Cardiac muscle cell (in vitro differentiated cells and primary cell): ENCODE measurements at regions not wholly inside any gene's neighbourhood (a gene's known extent, or its start where the extent isn't known, plus 50 kb on each side); places are given as distances from the start of the nearest gene placed in this dataset.

ENCODE experiments used
- DNase-seq, 2 donors: peaks; one replicate each; pipeline versions ENCODE4 v3.0.0 to v3.0.0-alpha.2; 2010 to 2017; ENCODE audit warnings: low read depth in 1 of 2, low spot score in 1 of 2
- H3K27ac ChIP-seq: fragments of 200-600 bp; sonication (generic); 2 replicates; pipeline ENCODE4 v1.5.1; 2016
- H3K27me3 ChIP-seq: fragments of 200-600 bp; sonication (generic); 2 replicates; pipeline ENCODE4 v1.6.0; 2016; ENCODE audit warnings: control low read depth
- H3K36me3 ChIP-seq: fragments of 200-600 bp; sonication (generic); 2 replicates; pipeline ENCODE4 v1.5.1; 2016; ENCODE audit warnings: control low read depth
- H3K4me1 ChIP-seq: fragments of 200-600 bp; sonication (generic); 2 replicates; pipeline ENCODE4 v1.8.1; 2017; ENCODE audit warnings: low read depth, mild to moderate bottlenecking, mixed run types
- H3K4me3 ChIP-seq: fragments of 200-600 bp; sonication (generic); 2 replicates; pipeline ENCODE4 v1.5.1; 2016; ENCODE audit warnings: mild to moderate bottlenecking
- H3K9me3 ChIP-seq: fragments of 200-600 bp; sonication (generic); 2 replicates; pipeline ENCODE4 v1.5.1; 2017; ENCODE audit warnings: low read depth, mild to moderate bottlenecking, control low read depth
- TF ChIP-seq, protein P1 (sequence below): IDR thresholded peaks from 2 replicates; pipeline ENCODE4 v1.5.1; 2012; ENCODE audit warnings: low read depth, mild to moderate bottlenecking, low read length

GRCh38 chr1:55478742-55479141 lies 263.6 kb upstream of the USP24 start:
- DNase-seq = peak; percentile 8 to 56
- TF ChIP-seq, protein P1, sequence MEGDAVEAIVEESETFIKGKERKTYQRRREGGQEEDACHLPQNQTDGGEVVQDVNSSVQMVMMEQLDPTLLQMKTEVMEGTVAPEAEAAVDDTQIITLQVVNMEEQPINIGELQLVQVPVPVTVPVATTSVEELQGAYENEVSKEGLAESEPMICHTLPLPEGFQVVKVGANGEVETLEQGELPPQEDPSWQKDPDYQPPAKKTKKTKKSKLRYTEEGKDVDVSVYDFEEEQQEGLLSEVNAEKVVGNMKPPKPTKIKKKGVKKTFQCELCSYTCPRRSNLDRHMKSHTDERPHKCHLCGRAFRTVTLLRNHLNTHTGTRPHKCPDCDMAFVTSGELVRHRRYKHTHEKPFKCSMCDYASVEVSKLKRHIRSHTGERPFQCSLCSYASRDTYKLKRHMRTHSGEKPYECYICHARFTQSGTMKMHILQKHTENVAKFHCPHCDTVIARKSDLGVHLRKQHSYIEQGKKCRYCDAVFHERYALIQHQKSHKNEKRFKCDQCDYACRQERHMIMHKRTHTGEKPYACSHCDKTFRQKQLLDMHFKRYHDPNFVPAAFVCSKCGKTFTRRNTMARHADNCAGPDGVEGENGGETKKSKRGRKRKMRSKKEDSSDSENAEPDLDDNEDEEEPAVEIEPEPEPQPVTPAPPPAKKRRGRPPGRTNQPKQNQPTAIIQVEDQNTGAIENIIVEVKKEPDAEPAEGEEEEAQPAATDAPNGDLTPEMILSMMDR = peak; percentile 29
- H3K9me3 ChIP-seq = no peaks in the 10 kb centered on the region
- H3K27me3 ChIP-seq = no peaks in the 10 kb centered on the region
- H3K4me1 ChIP-seq = no peaks in the 10 kb centered on the region
- H3K36me3 ChIP-seq = no peaks in the 10 kb centered on the region
- no peak overlapping the region for H3K4me3 ChIP-seq
- H3K27ac ChIP-seq = no peak overlapping the region

GRCh38 chr1:55477953-55478352 lies 262.8 kb upstream of the USP24 start:
- no peak for DNase-seq
- Histone ChIP-seq H3K4me1 (no peaks in the 10 kb centered on the region), H3K27me3 (no peaks in the 10 kb centered on the region), H3K9me3 (no peaks in the 10 kb centered on the region), H3K36me3 (no peaks in the 10 kb centered on the region), H3K27ac (no peak overlapping the region), H3K4me3 (no peak overlapping the region)
- TF ChIP-seq, protein P1 = no peak

DNA sequence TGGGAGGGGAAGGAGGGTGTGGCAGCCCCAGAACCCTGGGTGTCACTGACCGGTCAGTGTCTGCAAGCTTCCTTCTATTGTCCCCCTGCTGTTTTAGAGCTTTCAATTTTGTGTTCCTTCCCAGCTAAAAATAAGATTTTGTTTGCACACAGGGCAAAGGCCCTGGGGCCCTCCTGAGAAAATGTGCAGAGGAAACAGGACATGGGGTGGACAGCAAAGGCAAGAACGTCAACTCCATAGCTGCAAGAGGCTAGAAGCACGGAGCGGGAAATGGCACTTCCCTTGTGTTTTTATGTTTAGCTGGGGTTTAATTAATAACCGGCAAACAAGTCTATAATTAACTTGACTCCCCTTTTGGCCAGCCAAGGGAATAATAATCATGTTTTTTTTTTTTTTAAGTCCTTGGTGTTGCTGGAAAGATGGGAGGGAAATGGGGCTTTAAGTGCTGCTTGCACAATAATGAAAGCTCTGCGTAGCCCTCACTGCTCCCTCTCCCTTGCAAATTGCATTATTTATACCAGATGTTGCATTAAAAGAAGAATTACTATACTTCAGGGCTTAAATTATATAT lies 261.4 kb upstream of the USP24 start:
- no peak overlapping the region for H3K27ac ChIP-seq
- DNase-seq = no peak
- TF ChIP-seq, protein P1 = no peak
- H3K36me3 ChIP-seq = no peaks in the 10 kb centered on the region
- H3K4me3 ChIP-seq = no peak overlapping the region
- H3K9me3 ChIP-seq = no peaks in the 10 kb centered on the region
- H3K27me3 ChIP-seq = no peaks in the 10 kb centered on the region
- H3K4me1 ChIP-seq = no peaks in the 10 kb centered on the region

DNA sequence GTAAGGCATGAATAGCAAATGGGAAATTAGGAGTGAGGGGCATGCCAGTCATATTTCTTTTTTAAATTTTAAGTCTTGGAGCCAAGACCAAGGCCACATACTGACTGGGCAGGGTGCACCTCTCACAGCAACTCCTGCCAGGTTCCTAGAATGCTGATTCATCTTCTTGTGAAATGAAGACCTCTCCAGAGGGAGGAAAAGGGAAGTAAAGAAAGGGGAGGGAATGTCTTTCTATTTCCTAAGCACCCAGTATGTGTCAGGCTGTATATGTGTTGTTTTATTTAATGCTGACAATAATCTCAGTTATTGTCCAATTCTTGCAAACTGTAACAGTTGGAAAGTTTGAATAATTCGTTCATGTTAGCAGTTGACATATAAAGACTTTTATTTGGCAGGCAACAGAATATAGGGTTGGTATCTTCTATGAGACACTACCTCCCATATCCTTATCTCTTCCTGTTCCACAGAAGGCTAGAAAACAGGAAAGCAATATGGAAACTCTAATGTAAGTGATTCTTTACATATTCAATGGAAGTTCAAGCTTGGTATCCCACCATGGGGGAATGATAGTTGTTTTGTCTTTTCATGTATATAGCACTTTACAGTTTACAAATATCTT lies 259.1 kb upstream of the USP24 start:
- H3K36me3 ChIP-seq = no peaks in the 10 kb centered on the region
- H3K27ac ChIP-seq = no peak overlapping the region
- no peaks in the 10 kb centered on the region for H3K9me3 ChIP-seq
- peak in 1 of 2 donors; percentile 80 for DNase-seq
- no peaks in the 10 kb centered on the region for H3K4me1 ChIP-seq
- TF ChIP-seq, protein P1 = no peak
- H3K27me3 ChIP-seq = no peaks in the 10 kb centered on the region
- no peak overlapping the region for H3K4me3 ChIP-seq

GRCh38 chr1:55473661-55474060 lies 258.5 kb upstream of the USP24 start:
- H3K4me1 ChIP-seq = no peaks in the 10 kb centered on the region
- no peaks in the 10 kb centered on the region for H3K36me3 ChIP-seq
- H3K27me3 ChIP-seq = no peaks in the 10 kb centered on the region
- no peak overlapping the region for H3K27ac ChIP-seq
- DNase-seq = no peak
- no peaks in the 10 kb centered on the region for H3K9me3 ChIP-seq
- TF ChIP-seq, protein P1 = no peak
- no peak overlapping the region for H3K4me3 ChIP-seq
